ENCODE measurements at regions not wholly inside any gene's neighbourhood (a gene's known extent, or its start where the extent isn't known, plus 50 kb on each side); places are given as distances from the start of the nearest gene placed in this dataset.
A peak's percentile ranks its signal among the peaks of the same experiment; 100 is the strongest.

- no peak for TF ChIP-seq POLR2A (IDR thresholded peaks at IDR 0.05)
- TF ChIP-seq CTCF (IDR thresholded peaks at IDR 0.05): peak in 2 of 3 experiments; percentile 57 to 66
Observed at GRCh38 chr12:29889737-29890136, 106.0 kb upstream of the TMTC1 start.

All from testis (tissue), 2 donors.